Kidney tubule cell (primary cell): ENCODE measurements at regions not wholly inside any gene's neighbourhood (a gene's known extent, or its start where the extent isn't known, plus 50 kb on each side); places are given as distances from the start of the nearest gene placed in this dataset.

Experiments used
- DNase-seq: peaks from one replicate; pipeline ENCODE4 v3.0.0-alpha.2; 2018; ENCODE audit warnings: low spot score

DNA sequence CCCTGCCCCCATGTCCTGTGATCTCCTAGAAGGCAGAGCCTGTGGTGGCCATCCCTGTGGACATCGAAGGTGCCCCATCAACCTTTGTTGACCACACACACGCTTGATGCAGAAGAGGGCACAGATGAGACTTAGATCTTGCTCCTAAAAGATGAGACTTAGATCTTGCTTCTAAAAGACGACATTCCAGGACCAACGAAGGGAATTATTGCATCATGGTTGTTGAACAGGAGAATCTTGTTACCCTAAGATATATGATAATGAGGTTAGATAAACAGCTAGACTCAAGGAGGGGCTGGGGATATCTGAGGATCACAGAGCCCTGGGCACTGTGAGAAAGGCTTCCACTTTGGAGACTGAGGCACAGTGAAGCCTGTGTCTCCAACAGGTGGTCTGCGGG lies 91.1 kb upstream of the WSCD2 start:
- DNase-seq, result no peak

- no peak for DNase-seq
These were observed 89.3 kb upstream of the WSCD2 start for GRCh38 chr12:108039794-108040193.

- DNase-seq, result no peak
These were observed 88.1 kb upstream of the WSCD2 start for GRCh38 chr12:108040947-108041346.

DNA sequence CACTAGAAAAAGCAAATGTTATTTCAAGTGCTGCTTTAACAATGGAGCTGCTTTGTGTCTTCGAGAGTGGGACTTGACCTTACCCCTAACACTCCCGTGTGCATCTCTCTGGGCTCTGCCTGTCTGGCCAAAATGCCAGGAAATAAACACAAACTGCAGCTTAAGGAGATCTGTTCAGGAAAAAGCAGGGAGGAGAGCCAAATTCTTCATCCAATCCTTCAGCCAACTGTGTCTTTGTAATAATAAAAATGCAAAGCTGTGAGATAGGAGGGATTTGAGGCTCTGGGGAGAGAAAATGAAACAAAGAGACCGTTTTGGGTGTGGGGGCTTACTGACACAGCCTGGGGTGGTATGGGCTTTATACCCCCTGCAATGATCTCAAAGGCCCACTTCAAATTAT lies 85.8 kb upstream of the WSCD2 start:
- no peak for DNase-seq

DNA sequence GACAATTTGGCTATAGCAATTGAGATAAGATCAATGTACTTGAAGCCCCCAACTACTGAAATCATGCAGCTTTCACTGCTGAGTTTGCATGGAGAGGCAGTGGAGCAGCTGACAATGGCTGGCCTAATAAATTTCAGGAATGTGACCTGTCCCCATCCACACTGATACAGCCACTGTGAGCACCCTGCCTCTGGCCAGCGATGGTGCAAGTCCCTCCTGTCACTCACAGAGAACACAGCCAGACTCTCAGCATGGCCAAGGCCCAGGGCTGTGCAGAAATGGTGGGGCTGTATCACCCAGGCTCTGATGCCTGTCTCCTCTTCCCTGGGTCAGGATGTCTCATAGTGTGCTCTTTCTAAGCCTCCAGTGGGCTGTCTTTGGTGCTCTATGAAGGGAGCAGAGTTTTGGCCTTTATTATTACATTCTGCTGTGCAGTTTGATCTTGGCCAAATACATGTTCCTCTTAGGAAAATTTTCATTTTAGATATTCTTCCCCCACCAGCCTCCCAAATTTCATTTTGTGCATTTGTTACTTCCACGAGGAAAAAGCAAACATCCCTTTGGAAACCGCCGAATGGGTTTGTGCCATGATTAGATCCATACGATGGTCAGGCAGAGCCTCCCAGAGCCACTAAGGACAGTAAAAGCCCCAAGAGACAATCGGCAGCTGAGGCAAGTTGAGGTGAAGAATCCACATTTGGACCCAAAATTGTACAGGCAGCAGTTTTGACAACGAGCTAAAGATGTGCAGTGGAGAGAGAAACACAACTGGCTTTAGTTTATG lies 85.1 kb upstream of the WSCD2 start:
- no peak for DNase-seq

GRCh38 chr12:108046135-108046534 lies 83.0 kb upstream of the WSCD2 start:
- no peak for DNase-seq

- no peak for DNase-seq
These were observed 82.4 kb upstream of the WSCD2 start for GRCh38 chr12:108046650-108047049.

DNA sequence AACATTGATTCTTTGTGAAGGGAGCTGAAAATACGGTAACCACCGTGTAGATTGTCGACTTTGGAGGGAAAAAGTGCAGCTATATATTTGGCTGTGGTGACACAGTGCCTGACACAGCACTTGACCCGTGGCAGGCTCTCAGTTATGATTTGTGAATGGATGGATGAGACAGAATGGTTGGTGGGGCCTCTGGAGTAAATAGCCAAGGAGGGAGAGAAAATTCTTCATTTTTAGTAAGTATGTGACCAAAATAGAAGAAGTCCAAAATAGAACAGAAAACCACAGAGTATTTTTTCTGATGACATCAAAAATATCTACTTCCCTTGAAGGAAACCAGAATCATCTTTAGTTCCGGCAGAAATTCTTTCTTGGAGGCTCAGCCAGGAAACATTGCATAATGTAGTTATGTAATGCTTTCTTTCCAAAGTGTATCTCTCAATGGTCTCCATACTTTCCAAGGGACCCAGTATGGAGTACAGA lies 82.0 kb upstream of the WSCD2 start:
- DNase-seq, result no peak

GRCh38 chr12:108048686-108049085 lies 80.4 kb upstream of the WSCD2 start:
- DNase-seq, result no peak

- DNase-seq, result no peak
These were observed 78.4 kb upstream of the WSCD2 start for GRCh38 chr12:108050696-108051095.

DNA sequence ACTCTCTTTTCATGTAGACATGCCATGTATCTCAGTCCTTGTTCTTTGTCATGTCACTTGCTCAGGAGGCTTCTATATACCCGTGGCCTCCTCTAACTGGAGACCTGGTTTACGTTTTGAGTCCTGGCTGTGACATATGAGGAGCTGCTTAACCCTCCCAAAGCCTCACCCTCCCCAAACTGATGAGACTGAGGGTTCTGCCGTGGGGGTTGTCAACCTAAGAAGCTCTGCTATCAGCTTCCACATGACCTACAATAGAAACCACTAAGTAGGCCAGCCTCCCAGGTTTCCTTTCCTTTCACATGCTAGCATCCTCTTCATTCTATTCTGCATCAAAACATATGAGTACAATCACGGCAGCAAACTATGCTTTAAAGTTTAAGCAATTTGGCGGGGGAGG lies 76.8 kb upstream of the WSCD2 start:
- DNase-seq, result no peak

GRCh38 chr12:108053512-108053911 lies 75.6 kb upstream of the WSCD2 start:
- DNase-seq, result no peak

GRCh38 chr12:108054496-108054895 lies 74.6 kb upstream of the WSCD2 start:
- no peak for DNase-seq

- no peak for DNase-seq
These were observed 73.9 kb upstream of the WSCD2 start for GRCh38 chr12:108055141-108055540.

- no peak for DNase-seq
These were observed 69.0 kb upstream of the WSCD2 start for GRCh38 chr12:108060067-108060466.

DNA sequence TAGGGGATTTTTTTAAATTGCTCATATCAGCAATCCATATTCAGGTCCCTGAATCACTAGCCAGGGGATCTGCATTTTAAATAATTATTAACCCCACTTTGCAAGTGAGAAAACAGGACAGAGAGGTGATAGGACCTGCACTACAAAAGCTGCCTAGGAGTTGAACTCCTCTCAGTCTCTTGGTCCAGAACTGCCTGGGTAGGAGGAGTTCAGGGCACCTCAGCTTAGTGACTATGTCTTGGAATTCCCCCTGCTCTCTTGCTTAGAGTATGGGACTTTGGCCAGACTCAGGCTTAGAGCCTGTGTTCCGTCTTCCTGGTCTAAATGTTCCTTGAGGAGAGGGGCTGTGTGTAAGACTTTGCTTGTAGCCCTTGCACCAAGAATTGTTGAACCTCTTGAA lies 68.2 kb upstream of the WSCD2 start:
- DNase-seq, result peak; percentile 48

DNA sequence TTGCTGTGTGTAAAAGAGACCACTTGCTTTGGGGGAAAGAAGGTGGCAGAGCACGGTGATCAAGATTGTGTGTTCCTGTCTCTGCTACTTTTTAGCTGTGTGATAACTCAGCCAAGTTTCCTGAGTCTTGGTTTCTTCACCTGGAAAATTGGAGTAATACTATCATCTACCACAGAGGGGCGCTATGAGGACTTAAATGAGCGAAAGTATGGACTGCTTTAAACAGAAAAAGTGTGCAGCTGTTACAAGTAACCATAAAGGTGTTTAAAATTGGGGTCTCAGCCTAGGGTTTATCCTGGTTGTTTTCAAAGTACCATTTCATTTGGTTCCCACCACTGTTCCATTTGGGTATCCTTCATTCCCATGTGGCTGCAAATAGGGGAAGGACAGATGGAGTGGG lies 65.9 kb upstream of the WSCD2 start:
- peak; percentile 17 for DNase-seq

DNA sequence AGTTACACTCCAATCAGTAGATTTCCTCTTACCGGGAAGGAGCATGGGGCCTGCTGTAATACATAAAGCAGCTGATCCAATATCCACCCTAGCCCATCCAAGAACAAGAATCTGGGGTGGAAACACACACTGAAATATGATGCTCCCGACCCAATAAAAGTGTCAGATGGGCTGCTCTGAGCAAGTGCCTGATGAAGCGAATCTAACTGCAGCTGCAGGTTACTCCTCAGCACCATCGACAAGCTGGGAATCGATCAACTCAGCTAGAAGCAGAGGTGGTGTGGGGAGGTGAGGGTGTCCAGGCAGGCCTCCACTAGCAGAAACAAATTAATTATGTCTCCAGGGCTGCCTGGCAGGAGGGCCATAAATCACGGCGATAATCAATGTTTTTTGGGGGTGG lies 64.0 kb upstream of the WSCD2 start:
- DNase-seq, result no peak

GRCh38 chr12:108066583-108067577 lies 62.2 kb upstream of the WSCD2 start:
- no peak for DNase-seq

DNA sequence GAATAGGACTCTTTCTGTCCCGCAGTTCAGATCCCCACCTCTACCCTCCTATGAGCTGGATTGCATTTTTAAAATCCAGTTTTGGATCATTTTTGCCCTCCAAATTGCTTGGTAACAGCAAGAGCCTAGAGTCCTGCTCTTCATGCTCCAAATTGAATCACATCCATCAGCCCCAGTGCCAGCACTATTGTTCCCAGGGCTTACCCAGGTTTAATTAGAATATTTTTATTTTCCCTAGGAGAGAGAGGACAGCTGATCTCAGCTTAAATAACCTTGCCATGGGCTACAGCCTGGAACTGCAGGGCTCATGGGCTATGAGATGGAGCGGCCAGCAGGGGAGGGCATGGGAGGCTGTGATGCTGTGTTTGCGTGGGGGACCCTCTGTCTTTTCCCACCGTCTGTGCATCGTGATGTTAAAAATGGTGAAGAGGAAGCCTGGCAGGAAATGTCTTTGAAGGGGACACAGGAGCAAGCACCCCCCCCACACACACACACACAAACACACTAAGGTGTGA lies 59.4 kb upstream of the WSCD2 start:
- DNase-seq, result no peak

DNA sequence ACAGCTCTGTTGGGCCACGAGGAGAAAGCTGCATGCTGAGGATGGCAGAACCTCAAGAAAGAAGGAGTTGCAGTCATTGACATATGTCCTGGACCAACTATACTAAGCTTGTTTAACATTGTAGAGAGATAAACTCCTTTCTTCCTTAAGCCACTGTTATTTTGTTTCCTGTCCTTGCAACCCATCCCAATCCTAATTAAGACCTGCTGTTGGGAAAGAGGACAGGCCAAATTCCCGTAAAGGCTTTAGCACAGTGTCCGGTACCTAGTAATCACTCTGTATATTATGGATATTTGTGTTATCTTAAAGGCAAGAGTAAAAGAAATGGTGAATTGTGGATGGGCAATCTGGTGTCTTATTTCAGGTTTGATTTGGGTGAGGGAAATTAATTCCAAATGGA lies 53.5 kb upstream of the WSCD2 start:
- DNase-seq, result no peak

DNA sequence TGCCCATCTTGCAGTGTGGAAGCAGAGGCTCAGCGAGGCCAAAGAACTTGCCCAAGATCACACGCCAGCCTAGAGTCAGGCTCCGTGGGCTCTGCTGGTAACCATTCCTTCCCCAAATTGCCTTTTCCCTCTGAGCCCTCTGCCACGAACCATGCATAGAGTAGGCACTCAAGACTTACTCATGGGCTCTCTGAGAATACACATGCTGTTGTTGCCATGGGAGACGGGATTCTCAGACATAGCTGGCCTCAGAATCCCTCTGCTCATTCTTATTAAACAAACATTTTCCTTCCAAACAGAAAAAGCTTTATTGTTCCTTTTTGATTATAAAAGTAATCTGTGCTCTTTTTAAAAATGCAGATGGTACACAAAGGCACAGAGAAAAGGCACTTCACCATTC lies 52.5 kb upstream of the WSCD2 start:
- no peak for DNase-seq

GRCh38 chr12:108078428-108078827 lies 50.7 kb upstream of the WSCD2 start:
- DNase-seq, result no peak
